Spleen (tissue), 11 donors: ENCODE measurements at regions not wholly inside any gene's neighbourhood (a gene's known extent, or its start where the extent isn't known, plus 50 kb on each side); places are given as distances from the start of the nearest gene placed in this dataset.

Experiments
- DNase-seq: peaks from one replicate; pipeline ENCODE4 v3.0.0-alpha.2; 2020
- H3K27ac ChIP-seq, 8 donors: fragments of 200-600 bp; sonication (generic) in 7 of 8; 1 replicate in 4 of 8; 2 replicates in 4 of 8; pipeline versions ENCODE4 v1.5.0 to v1.8.0; 2016 to 2021; ENCODE audit warnings: inconsistent platforms in 4 of 8, mild to moderate bottlenecking in 4 of 8, moderate library complexity in 1 of 8
- H3K27me3 ChIP-seq, 7 donors: fragments of 200-600 bp; sonication (generic) in 6 of 7; replicated peaks in 1 of 7; 1 replicate in 4 of 7; 2 replicates in 3 of 7; pipeline versions ENCODE4 v1.5.0 to v1.8.0; 2016 to 2021; ENCODE audit warnings: inconsistent platforms in 3 of 7, mild to moderate bottlenecking in 1 of 7
- H3K36me3 ChIP-seq, 6 donors: fragments of 200-600 bp; sonication (generic) in 5 of 6; 1 replicate in 4 of 6; 2 replicates in 2 of 6; pipeline versions ENCODE4 v1.5.0 to v1.8.0; 2016 to 2021; ENCODE audit warnings: inconsistent platforms in 2 of 6
- H3K4me1 ChIP-seq, 6 donors: fragments of 200-600 bp; sonication (generic) in 5 of 6; 1 replicate in 3 of 6; 2 replicates in 3 of 6; pipeline versions ENCODE4 v1.5.0 to v1.8.0; 2016 to 2021; ENCODE audit warnings: inconsistent platforms in 3 of 6
- H3K4me3 ChIP-seq, 8 donors: fragments of 200-600 bp; sonication (generic) in 7 of 8; 1 replicate in 4 of 8; 2 replicates in 4 of 8; pipeline versions ENCODE4 v1.5.0 to v1.8.0; 2016 to 2021; ENCODE audit warnings: inconsistent platforms in 4 of 8, mild to moderate bottlenecking in 4 of 8, moderate library complexity in 2 of 8
- H3K9me3 ChIP-seq, 8 donors: fragments of 200-600 bp; sonication (generic) in 7 of 8; 1 replicate in 4 of 8; 2 replicates in 4 of 8; pipeline versions ENCODE4 v1.5.0 to v1.8.0; 2016 to 2021; ENCODE audit warnings: inconsistent platforms in 4 of 8
- POLR2A ChIP-seq, 3 donors: fragments of 450-650 bp; IDR thresholded peaks; one replicate each; pipeline ENCODE4 v1.5.1; 2017; ENCODE audit warnings: antibody characterized with exemption in 3 of 3, mild to moderate bottlenecking in 1 of 3
- POLR2AphosphoS5 ChIP-seq, 3 donors: sonication (generic); formaldehyde crosslinking; IDR thresholded peaks; one replicate each; pipeline ENCODE4 v1.5.1; 2017; ENCODE audit warnings: antibody characterized with exemption in 3 of 3
- WGBS, 5 donors: extraction: QIAGEN DNeasy Blood & Tissue Kit in 3 of 5; methylation state at CpG; one replicate each; pipeline versions ENCODE4 v1.1.5 to v1.1.7; 2013 to 2018; 5-methylcytosine and 5-hydroxymethylcytosine counted together
- intact Hi-C: fragments of 100-400 bp; cut with DNase I; formaldehyde crosslinking; loops from one replicate; pipeline ENCODE4 v1.15.0; 2023; ENCODE audit warnings: low total_unique reads
- TF ChIP-seq, protein P1 (sequence below), 11 experiments: fragments of 200-600 bp in 7 of 11; fragments of 450-650 bp in 4 of 11; sonication (generic) in 4 of 11; IDR thresholded peaks in 8 of 11; conservative IDR thresholded peaks in 3 of 11; 1 replicate in 7 of 11; 2 replicates in 4 of 11; pipeline versions ENCODE4 v1.4.0 to v1.8.0; 2016 to 2021; ENCODE audit warnings: antibody characterized with exemption in 11 of 11, inconsistent platforms in 4 of 11, mild to moderate bottlenecking in 1 of 11
- donor health status: healthy with polysubstance abuse.
- donor health status: DM: no; HTN: no; CAD: no; lungs with moderate emphysema.
- donor health status: DM: no; HTN: no; CAD: no.
- donor health status: Bipolar disorder and iron deficiency.
- donor health status: healthy.
- donor health status: DM: no; HTN: no; CAD: no.
- donor health status: DM: yes; HTN: yes; CAD: no.

DNA sequence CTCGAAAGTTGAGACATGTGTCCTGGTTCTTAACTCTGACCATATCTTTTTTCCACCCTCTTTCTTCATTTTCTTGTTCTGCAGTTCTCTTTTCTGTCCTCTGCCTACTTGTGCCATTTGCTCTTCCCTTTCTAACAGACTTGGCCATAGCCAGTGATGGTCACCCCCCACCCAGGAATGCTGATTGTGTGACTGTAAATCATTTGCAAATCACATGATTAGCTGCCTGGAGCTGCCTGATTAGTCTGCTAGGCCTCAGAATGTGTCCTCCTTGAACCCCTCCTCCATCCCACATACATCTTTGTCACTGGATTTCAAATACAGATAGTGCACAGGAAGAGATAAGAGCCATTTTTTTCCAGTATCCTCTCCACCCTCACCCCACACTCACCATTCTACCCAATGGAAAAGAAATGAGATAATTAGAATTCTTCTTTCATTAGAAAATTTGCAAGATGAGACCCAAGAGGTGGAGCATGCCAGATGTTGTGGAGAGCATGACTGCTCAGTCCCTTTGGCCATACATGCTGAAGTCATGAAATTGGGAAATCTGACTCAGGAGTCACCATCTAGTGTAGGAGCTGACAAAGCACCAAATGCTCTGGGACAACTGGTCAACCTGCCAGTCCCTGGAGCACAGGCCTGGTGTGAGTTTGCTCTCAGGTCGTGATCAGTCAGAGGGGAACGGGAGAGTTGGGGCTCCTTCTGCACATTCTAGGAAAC lies 538.2 kb downstream of the CCDC171 start:
- Histone ChIP-seq H3K4me1 (no peaks in the 10 kb centered on the region), H3K9me3 (peaks cover 0 to 29% (median 6%) of the 10 kb centered on the region in 8 donors), H3K36me3 (no peaks in the 10 kb centered on the region), H3K27me3 (no peaks in the 10 kb centered on the region), H3K27ac (no peak overlapping the region), H3K4me3 (no peak overlapping the region)
- WGBS, 5 donors: 76 to 91% (median 85%) methylated on average over 3 of the region's 3 CpGs
- intact Hi-C loops: no loop called here
- DNase-seq: no peak
- TF ChIP-seq, protein P1, sequence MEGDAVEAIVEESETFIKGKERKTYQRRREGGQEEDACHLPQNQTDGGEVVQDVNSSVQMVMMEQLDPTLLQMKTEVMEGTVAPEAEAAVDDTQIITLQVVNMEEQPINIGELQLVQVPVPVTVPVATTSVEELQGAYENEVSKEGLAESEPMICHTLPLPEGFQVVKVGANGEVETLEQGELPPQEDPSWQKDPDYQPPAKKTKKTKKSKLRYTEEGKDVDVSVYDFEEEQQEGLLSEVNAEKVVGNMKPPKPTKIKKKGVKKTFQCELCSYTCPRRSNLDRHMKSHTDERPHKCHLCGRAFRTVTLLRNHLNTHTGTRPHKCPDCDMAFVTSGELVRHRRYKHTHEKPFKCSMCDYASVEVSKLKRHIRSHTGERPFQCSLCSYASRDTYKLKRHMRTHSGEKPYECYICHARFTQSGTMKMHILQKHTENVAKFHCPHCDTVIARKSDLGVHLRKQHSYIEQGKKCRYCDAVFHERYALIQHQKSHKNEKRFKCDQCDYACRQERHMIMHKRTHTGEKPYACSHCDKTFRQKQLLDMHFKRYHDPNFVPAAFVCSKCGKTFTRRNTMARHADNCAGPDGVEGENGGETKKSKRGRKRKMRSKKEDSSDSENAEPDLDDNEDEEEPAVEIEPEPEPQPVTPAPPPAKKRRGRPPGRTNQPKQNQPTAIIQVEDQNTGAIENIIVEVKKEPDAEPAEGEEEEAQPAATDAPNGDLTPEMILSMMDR (IDR thresholded peaks at IDR 0.05 in 8 of 11, conservative IDR thresholded peaks at IDR 0.05 in 3 of 11): no peak
- TF ChIP-seq POLR2A (IDR thresholded peaks at IDR 0.05) (no peak), POLR2AphosphoS5 (IDR thresholded peaks at IDR 0.05) (no peak)

DNA sequence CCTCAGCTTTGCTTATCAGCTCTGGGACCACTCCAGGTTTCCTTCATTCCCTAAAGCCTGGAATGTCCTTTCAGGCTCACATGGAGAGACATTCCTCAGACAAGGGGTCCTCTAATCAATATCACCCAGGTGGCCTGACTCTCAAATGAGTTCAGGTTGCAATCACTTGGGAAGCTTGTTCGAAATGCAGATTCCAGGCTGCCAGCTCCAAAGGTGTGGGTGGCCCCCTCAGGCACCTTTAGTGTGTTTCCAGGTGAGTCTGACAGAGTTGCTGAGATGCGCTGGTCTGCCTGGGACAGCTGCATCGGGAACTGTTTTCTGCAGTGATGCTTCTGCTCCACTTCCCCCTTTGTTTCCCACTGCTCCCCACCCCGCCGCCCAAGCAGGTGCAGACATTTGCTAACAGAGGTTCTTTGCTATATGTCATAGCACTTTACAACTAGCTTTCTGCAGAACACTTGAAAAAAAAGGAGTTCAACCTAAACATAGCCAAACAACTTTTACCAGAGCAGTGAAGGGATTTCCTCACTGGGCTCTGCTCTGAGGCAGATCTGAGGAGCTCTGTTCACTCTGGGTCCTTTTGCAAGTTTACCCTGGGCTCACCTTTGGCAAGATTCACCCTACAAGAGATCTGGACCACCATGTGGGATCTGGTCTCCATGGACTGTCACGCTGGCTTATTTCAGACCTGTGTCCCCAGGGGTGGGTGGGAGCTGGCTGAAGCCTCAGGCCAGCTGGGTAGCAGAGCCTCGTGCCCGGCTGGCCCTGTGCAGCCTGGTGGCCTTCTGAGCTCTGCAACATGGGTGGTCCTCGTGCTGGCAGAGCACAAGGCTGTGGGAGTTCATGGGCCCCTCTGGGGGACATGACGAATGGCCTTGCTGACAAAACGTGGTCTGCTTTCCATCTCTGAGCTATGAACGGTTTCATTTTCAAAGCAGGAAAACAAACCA lies 539.6 kb downstream of the CCDC171 start:
- no peaks in the 10 kb centered on the region for H3K36me3 ChIP-seq
- peaks cover 0 to 17% (median 0%) of the 10 kb centered on the region in 8 donors for H3K9me3 ChIP-seq
- whole genome bisulfite sequencing, 5 donors: 56 to 66% (median 62%) methylated on average over 8 to 12 of the region's 12 CpGs
- H3K27ac ChIP-seq: no peak overlapping the region
- H3K4me1 ChIP-seq: no peaks in the 10 kb centered on the region
- TF ChIP-seq POLR2A (IDR thresholded peaks at IDR 0.05) (no peak), POLR2AphosphoS5 (IDR thresholded peaks at IDR 0.05) (no peak)
- TF ChIP-seq, protein P1 (IDR thresholded peaks at IDR 0.05 in 8 of 11, conservative IDR thresholded peaks at IDR 0.05 in 3 of 11): no peak
- no peaks in the 10 kb centered on the region for H3K27me3 ChIP-seq
- no peak overlapping the region for H3K4me3 ChIP-seq
- no peak for DNase-seq
- intact Hi-C loops: no loop called here

DNA sequence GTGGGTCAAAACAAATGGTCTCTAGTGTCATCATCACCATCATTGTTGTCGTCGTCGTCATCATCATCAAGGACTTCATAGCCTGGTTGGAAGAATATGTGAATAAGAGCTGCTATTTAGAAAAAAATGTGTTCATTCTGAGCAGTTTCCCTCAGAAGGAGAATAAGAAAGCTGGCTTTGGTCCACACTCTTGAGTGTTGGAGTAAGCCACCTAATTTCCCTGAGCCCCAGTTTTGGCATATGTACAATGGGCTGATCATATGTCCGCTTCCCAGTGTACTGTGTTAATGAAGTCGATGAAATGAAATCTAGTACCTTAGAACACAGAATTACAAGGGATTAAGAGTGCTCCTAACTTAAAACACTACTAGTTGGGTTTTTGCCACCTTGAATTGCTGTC lies 545.5 kb downstream of the CCDC171 start:
- DNase-seq: no peak
- Histone ChIP-seq H3K4me1 (peaks cover 0 to 1% (median 0%) of the 10 kb centered on the region in 6 donors), H3K27me3 (no peaks in the 10 kb centered on the region), H3K9me3 (no peaks in the 10 kb centered on the region), H3K4me3 (no peak overlapping the region), H3K27ac (no peak overlapping the region), H3K36me3 (no peaks in the 10 kb centered on the region)
- WGBS, 5 donors: 86 to 94% (median 91%) methylated on average over 5 of the region's 5 CpGs
- TF ChIP-seq, protein P1 (IDR thresholded peaks at IDR 0.05 in 8 of 11, conservative IDR thresholded peaks at IDR 0.05 in 3 of 11): no peak
- no peak for TF ChIP-seq POLR2AphosphoS5 (IDR thresholded peaks at IDR 0.05)
- TF ChIP-seq POLR2A (IDR thresholded peaks at IDR 0.05): no peak
- intact Hi-C loops: no loop called here
